ENCODE measurements at regions not wholly inside any gene's neighbourhood (a gene's known extent, or its start where the extent isn't known, plus 50 kb on each side); places are given as distances from the start of the nearest gene placed in this dataset.

DNA sequence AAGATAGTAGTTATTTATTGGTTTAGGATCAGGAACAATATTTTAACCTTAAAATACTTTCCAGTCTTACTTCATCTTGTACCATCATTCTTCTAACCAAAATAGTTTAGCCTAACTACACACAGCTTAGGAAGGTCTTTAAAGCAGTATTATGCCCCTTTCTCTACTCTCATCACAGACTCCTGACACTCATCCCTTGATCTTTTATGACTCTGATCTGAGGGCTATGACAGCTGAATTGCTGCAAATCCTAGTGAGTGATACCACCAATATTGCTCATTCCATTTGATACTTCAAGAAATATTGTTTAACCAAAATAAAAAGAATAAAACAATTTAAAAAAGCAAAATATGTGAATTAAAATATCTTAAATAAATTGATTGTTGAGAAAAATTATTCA is 746.6 kb upstream of the ACO1 start:
- no peak overlapping the region for H2BK120ac ChIP-seq (ENCODE audit: low read depth, low read length, poor library complexity, severe bottlenecking)

More for the DNA sequence above, 746.6 kb upstream of the ACO1 start:
- H3K4me2 ChIP-seq (ENCODE audit: insufficient read depth, insufficient read length, low read length): no peak overlapping the region
- H4K91ac ChIP-seq (ENCODE audit: insufficient read length, low read depth, low read length): no peak overlapping the region
- H3K27ac Mint-ChIP-seq: no peak overlapping the region
- no peak overlapping the region for H3K27ac ChIP-seq (ENCODE audit: insufficient read length, low read depth, low read length)
- H2BK15ac ChIP-seq (ENCODE audit: low read depth, low read length): no peak overlapping the region
- H2BK20ac ChIP-seq (ENCODE audit: low read depth, low read length, poor library complexity, severe bottlenecking): no peak overlapping the region
- H3K4me1 Mint-ChIP-seq: peaks cover 6 to 15% of the 10 kb centered on the region in 2 experiments
- no peak overlapping the region for H3K56ac ChIP-seq (ENCODE audit: insufficient read length, low read depth, low read length)
- no peak overlapping the region for H3K4ac ChIP-seq (ENCODE audit: low read depth, low read length)
- H3K4me1 ChIP-seq (ENCODE audit: insufficient read depth, low read length): no peaks in the 10 kb centered on the region
- H2BK12ac ChIP-seq (ENCODE audit: insufficient read length, low read depth, low read length): no peak overlapping the region
- no peak overlapping the region for H2AK5ac ChIP-seq (ENCODE audit: insufficient read length, low read length)
- no peak overlapping the region for H4K8ac ChIP-seq (replicated peaks; ENCODE audit: insufficient read length, low read depth, low read length)
- H3K9ac ChIP-seq (ENCODE audit: extremely low read depth, insufficient read length, low read length): no peak overlapping the region
- H3K4me3 Mint-ChIP-seq: no peak overlapping the region
- no peaks in the 10 kb centered on the region for H3K27me3 ChIP-seq (ENCODE audit: insufficient read depth, low read length)
- no peak overlapping the region for H3T11ph ChIP-seq (ENCODE audit: low read length)
- no peak overlapping the region for H3K18ac ChIP-seq (ENCODE audit: insufficient read length, low read depth, low read length)
- H3K23me2 ChIP-seq (ENCODE audit: insufficient read length, low read depth, low read length, poor library complexity, severe bottlenecking): no peaks in the 10 kb centered on the region
- no peak overlapping the region for H3K14ac ChIP-seq (ENCODE audit: insufficient read depth, low read length)
- H3K79me2 ChIP-seq (ENCODE audit: insufficient read depth, low read length): no peaks in the 10 kb centered on the region
- no peak for DNase-seq
- H3K9me3 ChIP-seq (ENCODE audit: control insufficient read depth, low read depth, low read length): no peaks in the 10 kb centered on the region
- H3K36me3 Mint-ChIP-seq (ENCODE audit: insufficient read depth in 1 of 3, low read depth in 3 of 3): no peaks in the 10 kb centered on the region
- H3K27me3 Mint-ChIP-seq (ENCODE audit: low read depth): no peaks in the 10 kb centered on the region
- TF ChIP-seq, protein P1, sequence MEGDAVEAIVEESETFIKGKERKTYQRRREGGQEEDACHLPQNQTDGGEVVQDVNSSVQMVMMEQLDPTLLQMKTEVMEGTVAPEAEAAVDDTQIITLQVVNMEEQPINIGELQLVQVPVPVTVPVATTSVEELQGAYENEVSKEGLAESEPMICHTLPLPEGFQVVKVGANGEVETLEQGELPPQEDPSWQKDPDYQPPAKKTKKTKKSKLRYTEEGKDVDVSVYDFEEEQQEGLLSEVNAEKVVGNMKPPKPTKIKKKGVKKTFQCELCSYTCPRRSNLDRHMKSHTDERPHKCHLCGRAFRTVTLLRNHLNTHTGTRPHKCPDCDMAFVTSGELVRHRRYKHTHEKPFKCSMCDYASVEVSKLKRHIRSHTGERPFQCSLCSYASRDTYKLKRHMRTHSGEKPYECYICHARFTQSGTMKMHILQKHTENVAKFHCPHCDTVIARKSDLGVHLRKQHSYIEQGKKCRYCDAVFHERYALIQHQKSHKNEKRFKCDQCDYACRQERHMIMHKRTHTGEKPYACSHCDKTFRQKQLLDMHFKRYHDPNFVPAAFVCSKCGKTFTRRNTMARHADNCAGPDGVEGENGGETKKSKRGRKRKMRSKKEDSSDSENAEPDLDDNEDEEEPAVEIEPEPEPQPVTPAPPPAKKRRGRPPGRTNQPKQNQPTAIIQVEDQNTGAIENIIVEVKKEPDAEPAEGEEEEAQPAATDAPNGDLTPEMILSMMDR (conservative IDR thresholded peaks at IDR 0.05): no peak
- H2AFZ ChIP-seq (ENCODE audit: low read length): no peak overlapping the region
- H3K79me1 ChIP-seq (ENCODE audit: insufficient read depth, low read depth, low read length, poor library complexity, severe bottlenecking): no peaks in the 10 kb centered on the region
- no peaks in the 10 kb centered on the region for H3K9me3 Mint-ChIP-seq
- no peak overlapping the region for H3K23ac ChIP-seq (ENCODE audit: insufficient read length, low read depth, low read length)
- H2BK5ac ChIP-seq (ENCODE audit: insufficient read length, low read length): no peak overlapping the region
- H4K20me1 ChIP-seq (ENCODE audit: control insufficient read depth, insufficient read depth, insufficient read length): no peaks in the 10 kb centered on the region
- H4K5ac ChIP-seq (ENCODE audit: insufficient read length, low read depth, low read length): no peak overlapping the region

Measured in H9 (cell line).